ENCODE measurements at regions not wholly inside any gene's neighbourhood (a gene's known extent, or its start where the extent isn't known, plus 50 kb on each side); places are given as distances from the start of the nearest gene placed in this dataset.

GRCh38 chr3:20515834-20516233, 329.8 kb upstream of the SGO1 start:
- Histone ChIP-seq H4K91ac (ENCODE audit: insufficient read depth, low read depth, low read length) (no peak overlapping the region), H2AFZ (replicated peaks; ENCODE audit: low read length, poor library complexity) (no peak overlapping the region), H2BK5ac (ENCODE audit: low read depth, low read length, poor library complexity, severe bottlenecking) (no peak overlapping the region), H3K27ac (ENCODE audit: insufficient read depth, low read length) (no peak overlapping the region), H3K36me3 (ENCODE audit: control insufficient read depth, insufficient read depth, low read length) (no peaks in the 10 kb centered on the region), H4K20me1 (ENCODE audit: insufficient read depth, low read length) (no peaks in the 10 kb centered on the region), H3K4ac (ENCODE audit: low read depth, low read length) (no peak overlapping the region), H3K9me1 (ENCODE audit: insufficient read depth, low read length) (no peaks in the 10 kb centered on the region), H3K14ac (replicated peaks; ENCODE audit: low read depth, low read length) (no peak overlapping the region), H3K9me3 (ENCODE audit: control insufficient read depth, insufficient read depth, low read length) (no peaks in the 10 kb centered on the region), H2AK5ac (ENCODE audit: low read depth, low read length) (no peak overlapping the region), H3K27me3 (ENCODE audit: control insufficient read depth, insufficient read depth, low read length) (no peaks in the 10 kb centered on the region), H2BK120ac (ENCODE audit: low read depth, low read length) (no peak overlapping the region), H3K4me3 (ENCODE audit: insufficient read depth, low read depth, low read length) (no peak overlapping the region), H3K56ac (ENCODE audit: extremely low read depth, insufficient read depth, low read length) (no peak overlapping the region), H2BK15ac (ENCODE audit: low read depth, low read length) (no peak overlapping the region), H2AK9ac (replicated peaks; ENCODE audit: low read depth, low read length, poor library complexity) (no peak overlapping the region), H3K18ac (ENCODE audit: low read depth, low read length) (no peak overlapping the region), H2BK20ac (ENCODE audit: low read depth, low read length) (no peak overlapping the region), H4K5ac (ENCODE audit: low read depth, low read length) (no peak overlapping the region), H4K8ac (ENCODE audit: low read depth in 2 of 2, low read length in 2 of 2) (no peak overlapping the region), H3K4me2 (ENCODE audit: low read depth, low read length) (no peak overlapping the region), H3K4me1 (ENCODE audit: control insufficient read depth, insufficient read depth, low read length) (no peaks in the 10 kb centered on the region), H3K23ac (ENCODE audit: low read depth, low read length) (no peak overlapping the region), H3K79me1 (ENCODE audit: low read depth in 1 of 2, low read length in 2 of 2) (no peaks in the 10 kb centered on the region), H3K9ac (ENCODE audit: low read depth, low read length) (no peak overlapping the region)
- POLR2A ChIA-PET (ENCODE audit: unreplicated experiment): no interaction called here
- BruUV-seq (replicated peaks): no TSS peak
- no peak for TF ChIP-seq ELK1 (IDR thresholded peaks at IDR 0.05; ENCODE audit: borderline replicate concordance, low read depth, low read length)
- no peak for TF ChIP-seq CEBPB (IDR thresholded peaks at IDR 0.05; ENCODE audit: low read depth, low read length)
- TF ChIP-seq BHLHE40 (IDR thresholded peaks at IDR 0.05; ENCODE audit: low read depth, low read length): no peak
- no peak for TF ChIP-seq CTCF (conservative IDR thresholded peaks at IDR 0.05; ENCODE audit: low read depth, low read length)
- TF ChIP-seq MAZ (IDR thresholded peaks at IDR 0.05; ENCODE audit: borderline replicate concordance, low read depth, low read length): no peak
- no peak for TF ChIP-seq POLR2A (IDR thresholded peaks at IDR 0.05; ENCODE audit: low read depth, low read length)
- TF ChIP-seq MAFK (IDR thresholded peaks at IDR 0.05; ENCODE audit: low read depth, low read length): no peak
- TF ChIP-seq RFX5 (IDR thresholded peaks at IDR 0.05; ENCODE audit: low read depth, low read length): no peak
- no peak for TF ChIP-seq RCOR1 (IDR thresholded peaks at IDR 0.05; ENCODE audit: insufficient replicate concordance, low read length)
- TF ChIP-seq RAD21 (IDR thresholded peaks at IDR 0.05; ENCODE audit: low read length): no peak
- no peak for TF ChIP-seq SMC3 (IDR thresholded peaks at IDR 0.05; ENCODE audit: low read depth, low read length)
- TF ChIP-seq FOS (IDR thresholded peaks at IDR 0.05; ENCODE audit: low read depth, low read length): no peak
- no peak for TF ChIP-seq CHD1 (IDR thresholded peaks at IDR 0.05; ENCODE audit: low read depth, low read length)
- TF ChIP-seq MXI1 (IDR thresholded peaks at IDR 0.05; ENCODE audit: borderline replicate concordance, low read depth, low read length): no peak
- TF ChIP-seq NFE2L2 (IDR thresholded peaks at IDR 0.05; ENCODE audit: low read depth, low read length): no peak
- TF ChIP-seq USF2 (IDR thresholded peaks at IDR 0.05; ENCODE audit: low read depth, low read length): no peak
- DNase-seq (no peak), ATAC-seq (ENCODE audit: low read depth) (no peak)
- dilution Hi-C loops (cut with HindIII; ENCODE audit: low sequenced_read_pairs, unreplicated experiment) (no loop called here), intact Hi-C loops (cut with micrococcal nuclease) (loop anchor here (10.0 kb wide), 1 partner anchor 229 kb away; no protein-coding TSS in a partner anchor), in situ Hi-C loops (cut with MboI; ENCODE audit: low sequenced_read_pairs) (loop anchor here (10.0 to 25.0 kb wide), 3 partner anchors 969 to 1596 kb away; no protein-coding TSS in a partner anchor)
- CTCF ChIA-PET: interaction anchor here (1.4 kb wide), 1 partner anchor 9 kb away, joined by 3 read pairs; no protein-coding TSS in a partner anchor
